ENCODE measurements at regions not wholly inside any gene's neighbourhood (a gene's known extent, or its start where the extent isn't known, plus 50 kb on each side); places are given as distances from the start of the nearest gene placed in this dataset.

- TF ChIP-seq CSRNP3 (CRISPR knock-in tag; IDR thresholded peaks at IDR 0.05) (no peak), ARNTL (CRISPR knock-in tag; IDR thresholded peaks at IDR 0.05; ENCODE audit: borderline replicate concordance, low read depth) (no peak)
- ATAC-seq, result no peak
Measured at GRCh38 chr11:82117362-82117761, 616.3 kb downstream of the FAM181B start.

DNA sequence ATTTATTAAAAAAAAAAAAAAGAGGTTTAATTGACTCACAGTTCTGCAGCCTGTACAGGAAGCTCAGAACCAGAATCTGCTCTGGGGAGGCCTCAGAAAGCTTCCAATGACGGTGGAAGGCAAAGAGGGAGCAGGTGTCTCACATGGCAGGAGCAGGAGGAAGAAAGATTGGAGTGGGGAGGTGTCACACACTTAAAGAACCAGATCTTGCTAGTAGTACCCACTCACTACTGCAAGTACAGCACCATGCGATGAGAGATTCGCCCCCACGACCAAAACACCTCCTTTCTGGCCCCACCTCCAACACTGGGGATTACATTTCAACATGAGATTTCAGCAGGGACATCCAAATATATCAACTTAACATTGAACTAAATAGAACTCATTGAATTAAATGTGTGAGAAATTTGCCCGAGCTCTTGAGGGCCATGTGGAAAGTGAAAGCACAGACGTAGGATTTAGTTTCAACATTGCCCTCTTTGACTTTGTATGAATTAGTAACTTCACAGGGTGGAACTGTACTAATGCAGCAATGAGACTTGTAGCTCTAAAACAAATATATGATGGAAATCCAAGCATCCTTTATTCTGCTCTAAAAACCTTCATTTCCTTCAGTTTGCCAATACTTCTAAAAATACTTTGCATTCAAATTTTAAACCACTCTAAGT lies 628.2 kb downstream of the FAM181B start:
- TF ChIP-seq TCF4 (CRISPR knock-in tag; IDR thresholded peaks at IDR 0.05; ENCODE audit: borderline replicate concordance) (no peak), TOX (CRISPR knock-in tag; IDR thresholded peaks at IDR 0.05; ENCODE audit: borderline replicate concordance) (no peak), ARNTL (CRISPR knock-in tag; IDR thresholded peaks at IDR 0.05; ENCODE audit: borderline replicate concordance, low read depth) (no peak), SNAI2 (CRISPR knock-in tag; IDR thresholded peaks at IDR 0.05) (no peak), ESRRG (CRISPR knock-in tag; IDR thresholded peaks at IDR 0.05) (no peak), OSR1 (CRISPR knock-in tag; IDR thresholded peaks at IDR 0.05) (no peak), ZFP3 (CRISPR knock-in tag; IDR thresholded peaks at IDR 0.05) (no peak), BACH2 (CRISPR knock-in tag; IDR thresholded peaks at IDR 0.05; ENCODE audit: borderline replicate concordance) (no peak), ZC3H10 (CRISPR knock-in tag; IDR thresholded peaks at IDR 0.05) (no peak), GLIS3 (CRISPR knock-in tag; IDR thresholded peaks at IDR 0.05) (no peak)
- TF ChIP-seq, protein P1, sequence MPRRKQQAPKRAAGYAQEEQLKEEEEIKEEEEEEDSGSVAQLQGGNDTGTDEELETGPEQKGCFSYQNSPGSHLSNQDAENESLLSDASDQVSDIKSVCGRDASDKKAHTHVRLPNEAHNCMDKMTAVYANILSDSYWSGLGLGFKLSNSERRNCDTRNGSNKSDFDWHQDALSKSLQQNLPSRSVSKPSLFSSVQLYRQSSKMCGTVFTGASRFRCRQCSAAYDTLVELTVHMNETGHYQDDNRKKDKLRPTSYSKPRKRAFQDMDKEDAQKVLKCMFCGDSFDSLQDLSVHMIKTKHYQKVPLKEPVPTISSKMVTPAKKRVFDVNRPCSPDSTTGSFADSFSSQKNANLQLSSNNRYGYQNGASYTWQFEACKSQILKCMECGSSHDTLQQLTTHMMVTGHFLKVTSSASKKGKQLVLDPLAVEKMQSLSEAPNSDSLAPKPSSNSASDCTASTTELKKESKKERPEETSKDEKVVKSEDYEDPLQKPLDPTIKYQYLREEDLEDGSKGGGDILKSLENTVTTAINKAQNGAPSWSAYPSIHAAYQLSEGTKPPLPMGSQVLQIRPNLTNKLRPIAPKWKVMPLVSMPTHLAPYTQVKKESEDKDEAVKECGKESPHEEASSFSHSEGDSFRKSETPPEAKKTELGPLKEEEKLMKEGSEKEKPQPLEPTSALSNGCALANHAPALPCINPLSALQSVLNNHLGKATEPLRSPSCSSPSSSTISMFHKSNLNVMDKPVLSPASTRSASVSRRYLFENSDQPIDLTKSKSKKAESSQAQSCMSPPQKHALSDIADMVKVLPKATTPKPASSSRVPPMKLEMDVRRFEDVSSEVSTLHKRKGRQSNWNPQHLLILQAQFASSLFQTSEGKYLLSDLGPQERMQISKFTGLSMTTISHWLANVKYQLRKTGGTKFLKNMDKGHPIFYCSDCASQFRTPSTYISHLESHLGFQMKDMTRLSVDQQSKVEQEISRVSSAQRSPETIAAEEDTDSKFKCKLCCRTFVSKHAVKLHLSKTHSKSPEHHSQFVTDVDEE (CRISPR knock-in tag; IDR thresholded peaks at IDR 0.05), result no peak
- TF ChIP-seq, protein P2, sequence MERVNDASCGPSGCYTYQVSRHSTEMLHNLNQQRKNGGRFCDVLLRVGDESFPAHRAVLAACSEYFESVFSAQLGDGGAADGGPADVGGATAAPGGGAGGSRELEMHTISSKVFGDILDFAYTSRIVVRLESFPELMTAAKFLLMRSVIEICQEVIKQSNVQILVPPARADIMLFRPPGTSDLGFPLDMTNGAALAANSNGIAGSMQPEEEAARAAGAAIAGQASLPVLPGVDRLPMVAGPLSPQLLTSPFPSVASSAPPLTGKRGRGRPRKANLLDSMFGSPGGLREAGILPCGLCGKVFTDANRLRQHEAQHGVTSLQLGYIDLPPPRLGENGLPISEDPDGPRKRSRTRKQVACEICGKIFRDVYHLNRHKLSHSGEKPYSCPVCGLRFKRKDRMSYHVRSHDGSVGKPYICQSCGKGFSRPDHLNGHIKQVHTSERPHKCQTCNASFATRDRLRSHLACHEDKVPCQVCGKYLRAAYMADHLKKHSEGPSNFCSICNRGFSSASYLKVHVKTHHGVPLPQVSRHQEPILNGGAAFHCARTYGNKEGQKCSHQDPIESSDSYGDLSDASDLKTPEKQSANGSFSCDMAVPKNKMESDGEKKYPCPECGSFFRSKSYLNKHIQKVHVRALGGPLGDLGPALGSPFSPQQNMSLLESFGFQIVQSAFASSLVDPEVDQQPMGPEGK (CRISPR knock-in tag; IDR thresholded peaks at IDR 0.05; ENCODE audit: borderline replicate concordance), result no peak
- ATAC-seq, result no peak

DNA sequence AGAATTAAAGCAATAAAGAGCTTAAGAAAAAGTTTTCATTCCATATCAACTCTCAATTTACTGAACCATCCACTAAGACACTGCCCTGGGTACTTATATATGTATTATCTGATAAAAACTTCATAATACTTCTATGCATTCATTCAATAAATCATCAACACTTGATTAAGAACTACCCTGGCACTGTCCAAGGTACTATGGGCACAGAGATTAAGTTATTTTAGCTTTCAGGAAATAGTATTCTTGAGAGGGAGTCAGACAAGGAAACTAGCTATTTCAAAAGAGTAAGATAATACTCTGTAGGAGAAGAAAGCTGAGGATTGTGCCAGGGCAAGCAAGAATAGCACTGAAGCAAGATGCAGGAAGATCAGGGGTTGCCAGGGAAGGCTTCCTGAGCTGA lies 640.8 kb downstream of the FAM181B start:
- ATAC-seq, result no peak

GRCh38 chr11:82089426-82089825 lies 644.2 kb downstream of the FAM181B start:
- TF ChIP-seq ISL1 (CRISPR knock-in tag; IDR thresholded peaks at IDR 0.05), result no peak
- no peak for TF ChIP-seq POU6F1 (CRISPR knock-in tag; IDR thresholded peaks at IDR 0.05; ENCODE audit: borderline replicate concordance, low read depth)
- ATAC-seq, result no peak

More for the DNA sequence above, 640.8 kb downstream of the FAM181B start:
- TF ChIP-seq, protein P3, sequence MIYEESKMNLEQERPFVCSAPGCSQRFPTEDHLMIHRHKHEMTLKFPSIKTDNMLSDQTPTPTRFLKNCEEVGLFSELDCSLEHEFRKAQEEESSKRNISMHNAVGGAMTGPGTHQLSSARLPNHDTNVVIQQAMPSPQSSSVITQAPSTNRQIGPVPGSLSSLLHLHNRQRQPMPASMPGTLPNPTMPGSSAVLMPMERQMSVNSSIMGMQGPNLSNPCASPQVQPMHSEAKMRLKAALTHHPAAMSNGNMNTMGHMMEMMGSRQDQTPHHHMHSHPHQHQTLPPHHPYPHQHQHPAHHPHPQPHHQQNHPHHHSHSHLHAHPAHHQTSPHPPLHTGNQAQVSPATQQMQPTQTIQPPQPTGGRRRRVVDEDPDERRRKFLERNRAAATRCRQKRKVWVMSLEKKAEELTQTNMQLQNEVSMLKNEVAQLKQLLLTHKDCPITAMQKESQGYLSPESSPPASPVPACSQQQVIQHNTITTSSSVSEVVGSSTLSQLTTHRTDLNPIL (CRISPR knock-in tag; IDR thresholded peaks at IDR 0.05; ENCODE audit: low read depth), result no peak
- TF ChIP-seq ESRRG (CRISPR knock-in tag; IDR thresholded peaks at IDR 0.05), result no peak

GRCh38 chr11:82085493-82085892 lies 648.2 kb downstream of the FAM181B start:
- ATAC-seq, result no peak
- no peak for TF ChIP-seq ZNF8 (CRISPR knock-in tag; IDR thresholded peaks at IDR 0.05)
- no peak for TF ChIP-seq ISL1 (CRISPR knock-in tag; IDR thresholded peaks at IDR 0.05)
- TF ChIP-seq TCF4 (CRISPR knock-in tag; IDR thresholded peaks at IDR 0.05; ENCODE audit: borderline replicate concordance), result no peak
- TF ChIP-seq, protein P3 (CRISPR knock-in tag; IDR thresholded peaks at IDR 0.05; ENCODE audit: low read depth), result no peak
- TF ChIP-seq CSRNP3 (CRISPR knock-in tag; IDR thresholded peaks at IDR 0.05), result no peak
- TF ChIP-seq GLIS3 (CRISPR knock-in tag; IDR thresholded peaks at IDR 0.05), result no peak
- no peak for TF ChIP-seq PPARA (CRISPR knock-in tag; IDR thresholded peaks at IDR 0.05; ENCODE audit: borderline replicate concordance)
- no peak for TF ChIP-seq CSDC2 (CRISPR knock-in tag; IDR thresholded peaks at IDR 0.05)
- TF ChIP-seq ZNF70 (CRISPR knock-in tag; IDR thresholded peaks at IDR 0.05), result no peak
- no peak for TF ChIP-seq RARB (CRISPR knock-in tag; IDR thresholded peaks at IDR 0.05)
- no peak for TF ChIP-seq BACH2 (CRISPR knock-in tag; IDR thresholded peaks at IDR 0.05; ENCODE audit: borderline replicate concordance)
- TF ChIP-seq TOX (CRISPR knock-in tag; IDR thresholded peaks at IDR 0.05; ENCODE audit: borderline replicate concordance), result no peak
- TF ChIP-seq ZFP3 (CRISPR knock-in tag; IDR thresholded peaks at IDR 0.05), result no peak
- no peak for TF ChIP-seq ZFP30 (CRISPR knock-in tag; IDR thresholded peaks at IDR 0.05)

Data from SK-N-SH treated with all-trans-retinoic acid at 6 μM for 48 hours (cell line).